ENCODE measurements at regions not wholly inside any gene's neighbourhood (a gene's known extent, or its start where the extent isn't known, plus 50 kb on each side); places are given as distances from the start of the nearest gene placed in this dataset.

- no peak for DNase-seq (ENCODE audit: low read depth in 1 of 2, low spot score in 1 of 2)
These were observed 108.0 kb downstream of the HTR5A start for GRCh38 chr7:155178096-155178495.

- DNase-seq (ENCODE audit: low read depth in 1 of 2, low spot score in 1 of 2) = no peak
These were observed 111.6 kb downstream of the HTR5A start for GRCh38 chr7:155181768-155182167.

DNA sequence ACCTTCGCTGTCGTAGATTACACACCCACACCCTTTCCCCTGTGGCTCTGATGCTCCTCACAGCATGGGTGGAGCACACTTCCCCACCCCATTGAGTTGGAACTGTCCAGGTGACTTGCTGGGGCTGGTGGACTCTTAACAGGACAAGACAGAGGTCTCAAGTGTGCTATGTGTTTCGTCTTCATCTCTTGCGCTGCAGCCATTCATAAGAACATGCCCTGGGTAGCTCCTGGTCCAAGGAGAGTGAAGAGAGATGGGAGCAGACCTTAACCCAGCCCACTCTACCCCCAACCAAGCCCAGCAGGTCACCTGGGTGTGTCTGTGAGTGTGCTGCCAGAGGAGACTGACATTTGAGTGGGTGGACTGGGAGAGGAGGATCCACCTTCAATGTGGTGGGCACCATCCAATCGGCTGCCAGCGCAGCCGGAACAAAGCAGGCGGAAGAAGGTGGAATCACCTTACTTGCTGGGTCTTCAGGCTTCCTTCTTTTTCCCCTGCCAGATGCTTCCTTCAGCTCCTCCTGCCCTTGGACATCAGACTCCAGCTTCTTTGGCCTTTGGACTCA is 112.4 kb downstream of the HTR5A start:
- DNase-seq (ENCODE audit: low read depth in 1 of 2, low spot score in 1 of 2) = no peak

DNA sequence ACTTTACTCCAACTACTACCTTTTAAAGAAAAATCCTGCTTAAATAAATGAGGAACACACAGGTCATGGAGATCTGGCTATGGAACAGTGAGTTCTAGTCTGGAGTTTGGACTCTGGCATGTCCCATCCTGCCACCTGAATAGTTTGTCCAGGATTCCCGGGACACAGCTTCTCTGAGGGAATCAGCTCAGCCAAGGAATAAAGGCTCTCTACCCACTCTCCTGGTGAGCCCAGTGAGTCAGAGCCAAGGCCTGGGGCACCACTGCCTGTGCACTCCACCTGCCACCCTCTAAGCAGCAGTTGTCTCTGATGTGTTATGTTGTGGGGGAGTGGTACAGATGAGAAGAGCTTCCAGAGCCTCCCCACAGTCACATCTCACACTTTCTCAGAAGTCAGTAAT is 113.5 kb downstream of the HTR5A start:
- DNase-seq (ENCODE audit: low read depth in 1 of 2, low spot score in 1 of 2) = no peak

GRCh38 chr7:155184923-155185322 is 112.8 kb upstream of the INSIG1 start:
- no peak for DNase-seq (ENCODE audit: low read depth in 1 of 2, low spot score in 1 of 2)

DNA sequence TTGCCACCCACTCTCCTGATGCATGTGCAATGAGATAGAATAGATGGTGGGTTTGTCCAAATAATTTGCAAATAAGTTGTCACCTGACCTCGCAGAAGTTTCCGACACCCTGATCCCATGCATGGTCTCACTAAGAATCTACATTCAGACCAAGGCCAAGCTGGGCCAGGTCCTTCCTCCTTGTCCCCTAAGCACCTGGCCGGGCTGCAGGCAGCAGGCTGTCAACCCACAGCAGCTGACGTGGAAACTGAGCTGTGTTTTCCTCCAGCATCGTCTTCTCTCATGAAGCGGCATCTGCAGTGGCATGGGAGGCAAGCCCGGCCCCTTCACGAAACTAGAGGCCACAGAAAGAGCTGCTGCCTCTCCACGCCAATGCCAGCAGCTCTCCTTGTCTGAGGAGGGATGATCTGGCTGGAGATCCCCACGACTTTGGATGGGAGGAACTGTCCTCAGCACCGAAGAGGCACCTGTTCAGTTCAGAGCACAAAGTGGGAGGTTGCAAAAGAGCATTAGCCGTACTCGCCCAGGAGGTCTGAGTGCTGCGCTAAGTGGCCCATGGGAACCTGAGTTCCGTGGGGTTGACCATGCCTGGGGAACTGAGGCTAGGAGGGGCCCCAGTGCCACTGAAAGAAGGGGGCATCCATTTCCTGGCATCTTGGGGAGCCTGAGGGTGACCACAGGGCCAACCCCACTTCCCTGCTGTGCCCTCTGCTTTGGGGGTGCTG is 110.5 kb upstream of the INSIG1 start:
- no peak for DNase-seq (ENCODE audit: low read depth in 1 of 2, low spot score in 1 of 2)

DNA sequence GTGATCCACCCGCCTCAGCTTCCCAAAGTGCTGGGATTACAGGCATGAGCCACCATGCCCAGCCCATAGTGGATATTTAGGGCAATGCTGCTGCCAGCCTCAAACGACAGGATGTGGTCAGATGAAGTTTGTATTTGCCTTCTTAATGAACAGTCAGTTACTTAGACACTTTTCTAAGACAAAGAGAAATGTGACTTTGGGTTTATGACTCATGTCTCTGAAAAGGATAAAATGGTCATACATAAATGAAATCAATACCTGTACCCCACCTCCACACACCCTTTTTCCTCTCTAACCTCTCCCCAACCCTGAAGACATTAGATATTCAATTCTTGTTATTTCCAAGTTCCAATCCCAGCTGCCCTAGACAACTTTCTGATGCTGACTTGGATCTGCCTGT is 109.3 kb upstream of the INSIG1 start:
- no peak for DNase-seq (ENCODE audit: low read depth in 1 of 2, low spot score in 1 of 2)

- no peak for DNase-seq (ENCODE audit: low read depth in 1 of 2, low spot score in 1 of 2)
These were observed 108.7 kb upstream of the INSIG1 start for GRCh38 chr7:155188821-155189581.

DNA sequence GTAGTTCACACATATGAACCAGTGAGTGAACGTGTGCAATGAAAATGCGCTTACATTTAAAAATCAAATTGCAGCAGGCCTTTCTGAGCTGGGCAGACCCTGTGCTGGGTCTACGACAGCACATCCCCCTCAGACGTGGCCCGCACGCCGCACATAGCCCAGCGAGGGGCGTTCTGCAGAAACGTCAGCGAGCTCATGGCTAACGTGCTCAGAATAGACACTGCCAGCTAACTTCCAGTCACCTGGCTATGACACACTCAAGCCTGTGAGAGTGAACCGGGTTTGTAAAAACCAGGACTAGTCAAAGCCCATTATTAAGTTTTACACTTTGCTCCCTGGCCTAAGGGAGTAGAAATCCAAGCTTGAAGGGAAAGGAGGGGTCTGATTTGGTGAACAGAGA is 108.1 kb upstream of the INSIG1 start:
- DNase-seq (ENCODE audit: low read depth in 1 of 2, low spot score in 1 of 2) = no peak

GRCh38 chr7:155190688-155191087 is 107.0 kb upstream of the INSIG1 start:
- DNase-seq (ENCODE audit: low read depth in 1 of 2, low spot score in 1 of 2) = peak; percentile 35 to 48

DNA sequence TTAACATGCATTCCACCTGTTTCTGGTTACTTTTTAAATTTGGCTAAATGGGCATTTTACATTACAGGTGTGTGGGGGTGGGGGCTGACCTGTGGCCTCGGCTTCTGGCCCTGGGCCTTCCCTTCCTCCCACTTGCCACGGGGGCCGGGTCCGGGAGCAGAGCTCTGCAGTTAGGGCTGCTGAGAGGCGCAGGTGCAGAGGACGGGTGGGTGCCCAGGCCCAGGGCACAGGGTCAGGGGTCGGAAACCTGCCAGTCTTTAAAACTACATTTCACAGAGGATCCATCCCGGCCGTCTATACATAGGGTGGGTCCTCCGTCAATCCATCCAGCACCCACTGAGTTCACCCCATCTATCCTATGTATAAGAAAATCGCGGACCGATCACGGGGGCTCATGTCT is 106.5 kb upstream of the INSIG1 start:
- no peak for DNase-seq (ENCODE audit: low read depth in 1 of 2, low spot score in 1 of 2)

GRCh38 chr7:155191901-155192478 is 105.7 kb upstream of the INSIG1 start:
- no peak for DNase-seq (ENCODE audit: low read depth in 1 of 2, low spot score in 1 of 2)

DNA sequence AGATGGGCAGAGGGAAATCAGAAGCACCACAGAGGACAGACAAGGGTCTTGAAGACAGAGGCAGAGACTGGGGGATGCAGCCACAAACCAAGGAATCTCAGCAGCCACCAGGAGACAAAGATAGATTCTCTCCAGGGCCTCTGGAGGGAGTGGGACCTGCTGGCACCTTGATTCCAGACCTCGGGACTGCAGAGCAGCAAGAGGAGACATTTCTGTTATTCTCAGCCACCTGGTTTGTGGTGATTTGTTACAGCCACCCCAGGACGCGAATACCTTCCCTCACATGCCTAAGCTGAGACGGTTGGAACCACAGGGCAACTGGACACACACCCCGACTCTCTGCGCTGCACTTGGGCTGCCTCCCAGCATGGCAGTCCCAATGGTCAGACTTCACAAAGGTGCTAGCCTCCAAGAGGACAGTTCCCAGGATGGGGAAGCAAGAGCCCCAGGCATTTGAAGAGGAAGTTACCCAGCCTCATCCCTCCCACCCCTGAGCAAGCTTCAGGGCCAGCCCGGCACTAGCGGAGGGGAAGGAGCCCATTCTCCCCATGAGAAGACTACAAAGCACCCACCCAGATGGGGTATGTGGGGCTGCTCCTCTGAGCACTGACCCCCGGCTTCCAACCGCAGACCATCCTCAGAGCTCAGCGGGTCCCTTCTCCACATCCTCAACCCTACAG is 104.6 kb upstream of the INSIG1 start:
- DNase-seq (ENCODE audit: low read depth in 1 of 2, low spot score in 1 of 2) = no peak

- no peak for DNase-seq (ENCODE audit: low read depth in 1 of 2, low spot score in 1 of 2)
These were observed 104.0 kb upstream of the INSIG1 start for GRCh38 chr7:155193716-155194115.

DNA sequence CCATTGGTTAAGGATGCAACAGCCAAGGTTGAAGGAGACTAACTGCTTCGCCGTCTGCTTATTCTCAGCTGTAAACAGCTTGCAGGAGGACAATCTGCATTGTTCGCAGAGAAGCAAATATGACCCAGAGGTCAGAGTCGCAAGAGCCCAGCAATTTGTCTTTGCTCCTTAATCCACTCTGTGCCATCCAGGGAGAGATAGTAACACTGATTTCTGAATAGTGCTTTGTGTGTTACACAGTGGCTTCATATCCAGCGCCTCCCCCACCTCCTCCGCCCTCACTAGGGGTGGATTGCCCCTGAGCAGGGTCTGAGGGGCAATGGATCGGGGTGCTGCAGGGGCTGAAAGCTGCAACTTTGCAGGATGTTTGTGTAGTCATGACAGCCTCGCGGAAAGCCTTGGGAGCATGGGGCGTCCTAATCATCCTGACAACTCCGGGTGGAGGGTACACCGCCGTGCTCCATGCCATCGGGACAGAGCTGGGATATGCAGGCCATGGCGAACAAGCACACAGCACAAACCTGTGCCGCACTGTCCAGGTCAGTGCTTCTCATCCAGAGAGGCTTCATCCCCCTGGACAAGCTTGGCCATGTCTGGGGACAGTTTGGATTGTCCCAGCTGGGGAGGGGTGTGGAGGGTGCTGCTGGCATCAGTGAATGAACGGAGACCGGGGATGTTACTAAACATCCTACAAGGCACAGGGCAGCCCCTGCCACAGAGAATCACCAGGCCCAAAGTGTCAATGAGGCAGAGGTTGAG is 103.1 kb upstream of the INSIG1 start:
- DNase-seq (ENCODE audit: low read depth in 1 of 2, low spot score in 1 of 2) = no peak

DNA sequence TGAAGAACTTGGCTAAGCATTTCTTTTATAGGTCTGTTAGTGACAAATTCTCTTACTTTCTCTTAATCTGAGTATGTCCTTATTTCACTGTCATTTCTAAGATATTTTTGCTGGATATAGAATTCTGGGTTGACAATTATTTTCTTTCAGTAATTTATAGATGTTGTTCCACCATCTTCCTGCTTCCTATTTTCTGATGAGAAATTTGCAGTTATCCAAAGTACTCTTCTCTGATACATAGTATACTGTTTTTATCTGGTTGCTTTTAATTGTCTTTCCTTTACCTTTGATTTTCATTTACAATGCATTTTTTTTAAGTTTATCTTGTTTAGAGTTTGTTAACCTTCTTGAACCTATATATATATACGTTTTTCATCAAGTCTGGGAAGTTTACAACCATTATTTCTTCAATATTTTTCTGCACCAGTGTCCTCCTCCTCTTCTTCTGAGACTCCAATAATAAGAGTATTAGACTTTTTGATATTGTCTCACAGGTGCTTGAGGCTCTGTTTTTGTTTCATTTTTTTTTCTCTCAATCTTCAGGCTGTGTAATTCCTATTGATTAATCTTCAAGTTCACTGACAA is 101.6 kb upstream of the INSIG1 start:
- DNase-seq (ENCODE audit: low read depth in 1 of 2, low spot score in 1 of 2) = no peak

GRCh38 chr7:155198196-155198892 is 99.3 kb upstream of the INSIG1 start:
- DNase-seq (ENCODE audit: low read depth in 1 of 2, low spot score in 1 of 2) = no peak

DNA sequence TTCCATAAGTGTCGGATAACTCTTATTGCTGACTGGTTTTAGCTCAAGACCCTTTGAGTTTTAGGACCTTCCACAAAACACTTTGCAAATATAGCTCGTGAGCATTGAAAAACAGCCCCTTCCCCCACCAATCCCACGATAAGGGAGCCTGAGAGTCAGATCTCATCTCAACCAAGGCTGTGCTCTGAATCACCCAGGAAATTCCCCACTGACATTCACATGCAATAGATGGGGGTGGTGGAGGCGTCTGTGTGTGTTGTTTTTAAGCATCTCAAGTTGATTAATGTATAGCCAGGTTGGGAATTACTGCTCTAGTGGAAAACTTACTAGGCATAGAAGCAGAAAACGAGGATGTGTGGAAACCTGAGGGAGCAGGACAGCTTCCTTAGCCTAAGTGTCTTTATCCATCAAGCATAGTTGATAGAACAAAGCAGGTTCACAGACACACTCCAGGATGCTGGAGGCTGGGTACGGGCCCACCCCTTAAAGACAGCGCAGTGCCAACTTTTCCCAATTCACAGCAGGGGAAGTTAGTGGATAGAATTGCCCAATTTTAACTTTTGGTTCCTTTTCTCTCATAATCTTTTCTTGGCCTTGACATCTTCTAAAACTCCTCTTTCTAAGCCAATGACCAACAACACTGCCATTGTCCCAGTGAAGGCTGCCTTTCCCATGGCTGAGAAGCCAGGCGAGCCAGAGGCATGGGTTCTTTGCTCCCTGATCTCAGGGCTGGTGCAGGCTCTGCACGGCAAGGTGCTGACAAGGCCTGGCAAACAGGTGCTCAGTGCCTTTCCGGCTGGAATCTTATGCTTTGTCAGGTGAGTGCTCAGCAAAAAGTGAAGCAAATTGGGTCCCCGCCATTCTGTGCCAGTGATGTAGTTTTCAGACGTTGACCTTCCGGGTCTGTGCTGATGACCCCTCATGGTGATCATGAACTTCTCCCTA is 98.5 kb upstream of the INSIG1 start:
- peak in 1 of 2 donors; percentile 42 for DNase-seq (ENCODE audit: low read depth in 1 of 2, low spot score in 1 of 2)
